Peyer's patch (tissue), 4 donors: ENCODE measurements at regions not wholly inside any gene's neighbourhood (a gene's known extent, or its start where the extent isn't known, plus 50 kb on each side); places are given as distances from the start of the nearest gene placed in this dataset.

Experiments
- DNase-seq, 3 donors: peaks; one replicate each; pipeline ENCODE4 v3.0.0-alpha.2; 2017 to 2019
- H3K27ac ChIP-seq, 4 donors: fragments of 200-600 bp; sonication (generic); one replicate each; pipeline ENCODE4 v1.5.1; 2016 to 2019
- H3K27me3 ChIP-seq, 2 donors: fragments of 200-600 bp; sonication (generic); one replicate each; pipeline ENCODE4 v1.5.1; 2019
- H3K36me3 ChIP-seq, 3 donors: fragments of 200-600 bp; sonication (generic); one replicate each; pipeline ENCODE4 v1.5.1; 2016 to 2019
- H3K4me1 ChIP-seq, 4 donors: fragments of 200-600 bp; sonication (generic); one replicate each; pipeline ENCODE4 v1.5.1; 2016 to 2019
- H3K4me3 ChIP-seq, 4 donors: fragments of 200-600 bp; sonication (generic); 1 replicate in 3 of 4; 2 replicates in 1 of 4; pipeline ENCODE4 v1.5.1; 2016 to 2019; ENCODE audit warnings: mild to moderate bottlenecking in 1 of 4
- H3K9me3 ChIP-seq, 4 donors: fragments of 200-600 bp; sonication (generic); one replicate each; pipeline ENCODE4 v1.5.1; 2016 to 2019; ENCODE audit warnings: mild to moderate bottlenecking in 1 of 4
- POLR2A ChIP-seq, 2 donors: fragments of 450-650 bp; IDR thresholded peaks; one replicate each; pipeline ENCODE4 v1.5.1; 2017; ENCODE audit warnings: antibody characterized with exemption in 2 of 2, mild to moderate bottlenecking in 2 of 2, moderate library complexity in 2 of 2
- TF ChIP-seq, protein P1 (sequence below), 6 experiments: fragments of 450-650 bp in 4 of 6; fragments of 200-600 bp in 2 of 6; sonication (generic) in 1 of 6; IDR thresholded peaks; one replicate each; pipeline ENCODE4 v1.5.1; 2017 to 2019; ENCODE audit warnings: antibody characterized with exemption in 6 of 6, mild to moderate bottlenecking in 3 of 6, moderate library complexity in 1 of 6

DNA sequence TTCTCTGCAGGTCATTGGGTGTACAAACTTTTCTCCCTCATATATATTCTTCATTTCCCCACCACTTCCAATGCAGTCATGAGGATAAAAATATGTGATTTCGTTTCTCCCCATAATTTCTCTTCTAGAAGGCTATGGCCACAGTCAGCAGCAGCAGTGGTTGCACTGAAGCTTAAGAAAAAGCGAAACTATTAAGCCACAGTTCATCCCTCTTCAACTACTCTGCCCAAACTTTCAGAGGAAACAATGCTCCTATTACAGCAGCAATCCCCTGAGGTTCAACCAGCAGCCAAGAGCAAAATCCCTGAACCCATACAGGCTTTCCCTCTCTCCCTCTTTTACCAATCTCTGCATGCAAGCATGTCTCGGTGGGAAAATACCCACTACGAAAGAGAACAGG, 298.6 kb downstream of the DHX15 start:
- H3K9me3 ChIP-seq, result no peaks in the 10 kb centered on the region
- H3K4me1 ChIP-seq, result no peaks in the 10 kb centered on the region
- DNase-seq, result no peak
- H3K27ac ChIP-seq, result no peak overlapping the region
- TF ChIP-seq, protein P1, sequence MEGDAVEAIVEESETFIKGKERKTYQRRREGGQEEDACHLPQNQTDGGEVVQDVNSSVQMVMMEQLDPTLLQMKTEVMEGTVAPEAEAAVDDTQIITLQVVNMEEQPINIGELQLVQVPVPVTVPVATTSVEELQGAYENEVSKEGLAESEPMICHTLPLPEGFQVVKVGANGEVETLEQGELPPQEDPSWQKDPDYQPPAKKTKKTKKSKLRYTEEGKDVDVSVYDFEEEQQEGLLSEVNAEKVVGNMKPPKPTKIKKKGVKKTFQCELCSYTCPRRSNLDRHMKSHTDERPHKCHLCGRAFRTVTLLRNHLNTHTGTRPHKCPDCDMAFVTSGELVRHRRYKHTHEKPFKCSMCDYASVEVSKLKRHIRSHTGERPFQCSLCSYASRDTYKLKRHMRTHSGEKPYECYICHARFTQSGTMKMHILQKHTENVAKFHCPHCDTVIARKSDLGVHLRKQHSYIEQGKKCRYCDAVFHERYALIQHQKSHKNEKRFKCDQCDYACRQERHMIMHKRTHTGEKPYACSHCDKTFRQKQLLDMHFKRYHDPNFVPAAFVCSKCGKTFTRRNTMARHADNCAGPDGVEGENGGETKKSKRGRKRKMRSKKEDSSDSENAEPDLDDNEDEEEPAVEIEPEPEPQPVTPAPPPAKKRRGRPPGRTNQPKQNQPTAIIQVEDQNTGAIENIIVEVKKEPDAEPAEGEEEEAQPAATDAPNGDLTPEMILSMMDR (IDR thresholded peaks at IDR 0.05), result no peak
- no peak for TF ChIP-seq POLR2A (IDR thresholded peaks at IDR 0.05)
- H3K4me3 ChIP-seq, result no peak overlapping the region
- H3K36me3 ChIP-seq, result no peaks in the 10 kb centered on the region
- H3K27me3 ChIP-seq, result no peaks in the 10 kb centered on the region

- Histone ChIP-seq H3K9me3 (no peaks in the 10 kb centered on the region), H3K4me1 (no peaks in the 10 kb centered on the region), H3K27ac (no peak overlapping the region), H3K36me3 (no peaks in the 10 kb centered on the region), H3K27me3 (no peaks in the 10 kb centered on the region), H3K4me3 (no peak overlapping the region)
- TF ChIP-seq POLR2A (IDR thresholded peaks at IDR 0.05), result no peak
- TF ChIP-seq, protein P1 (IDR thresholded peaks at IDR 0.05), result no peak
- DNase-seq, result no peak
These were observed 301.9 kb downstream of the DHX15 start for GRCh38 chr4:24282446-24282845.

GRCh38 chr4:24279911-24280375, 304.4 kb downstream of the DHX15 start:
- TF ChIP-seq POLR2A (IDR thresholded peaks at IDR 0.05), result no peak
- TF ChIP-seq, protein P1 (IDR thresholded peaks at IDR 0.05), result no peak
- no peak overlapping the region for H3K4me3 ChIP-seq

DNA sequence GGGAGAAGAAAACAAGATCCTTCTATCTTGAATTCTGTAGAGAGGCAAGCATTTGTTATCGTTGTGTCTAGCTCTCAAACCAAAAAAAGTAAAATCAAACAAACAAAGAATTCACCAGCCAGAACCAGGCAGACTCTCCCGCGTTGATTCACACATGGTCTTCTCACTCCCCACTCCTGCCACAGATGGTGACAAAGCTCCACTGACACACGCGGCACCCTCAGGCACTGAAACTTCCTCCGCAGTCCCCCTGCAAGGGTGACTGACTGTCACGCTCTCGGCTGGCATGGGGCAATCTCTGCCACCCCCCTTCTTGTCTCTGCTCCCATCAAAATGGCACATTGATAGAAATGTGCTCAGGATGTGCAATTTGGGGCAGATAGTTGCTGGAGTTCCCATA, 304.9 kb downstream of the DHX15 start:
- Histone ChIP-seq H3K36me3 (no peaks in the 10 kb centered on the region), H3K27me3 (no peaks in the 10 kb centered on the region), H3K9me3 (no peaks in the 10 kb centered on the region), H3K27ac (no peak overlapping the region), H3K4me3 (no peak overlapping the region), H3K4me1 (no peaks in the 10 kb centered on the region)
- TF ChIP-seq, protein P1 (IDR thresholded peaks at IDR 0.05), result no peak
- no peak for TF ChIP-seq POLR2A (IDR thresholded peaks at IDR 0.05)
- DNase-seq, result no peak

More at GRCh38 chr4:24279911-24280375, 304.4 kb downstream of the DHX15 start:
- DNase-seq, result no peak
- Histone ChIP-seq H3K9me3 (no peaks in the 10 kb centered on the region), H3K4me1 (no peaks in the 10 kb centered on the region), H3K27ac (no peak overlapping the region), H3K27me3 (no peaks in the 10 kb centered on the region), H3K36me3 (no peaks in the 10 kb centered on the region)

DNA sequence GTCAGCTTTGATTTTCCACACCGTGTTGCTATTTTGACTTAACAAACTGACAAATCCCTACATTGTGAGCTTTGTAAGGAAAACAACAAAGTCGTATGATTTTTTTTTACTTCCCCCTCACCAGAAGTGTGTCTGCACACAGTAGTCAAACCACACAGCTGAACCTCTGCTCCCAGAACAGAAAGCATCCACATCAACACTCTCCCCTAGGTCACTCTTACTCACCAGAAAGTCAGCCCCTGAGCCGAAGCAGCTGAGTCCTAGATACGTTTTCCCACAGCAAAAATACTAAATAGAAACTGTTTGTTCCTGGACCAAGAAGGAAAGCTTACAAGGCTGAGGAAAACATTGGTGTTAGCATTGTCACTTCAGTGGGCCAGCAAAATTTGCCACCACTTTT, 305.7 kb downstream of the DHX15 start:
- DNase-seq, result no peak
- no peaks in the 10 kb centered on the region for H3K4me1 ChIP-seq
- no peak overlapping the region for H3K27ac ChIP-seq
- no peaks in the 10 kb centered on the region for H3K27me3 ChIP-seq
- no peak for TF ChIP-seq POLR2A (IDR thresholded peaks at IDR 0.05)
- TF ChIP-seq, protein P1 (IDR thresholded peaks at IDR 0.05), result no peak
- no peaks in the 10 kb centered on the region for H3K9me3 ChIP-seq
- no peaks in the 10 kb centered on the region for H3K36me3 ChIP-seq
- H3K4me3 ChIP-seq, result no peak overlapping the region

DNA sequence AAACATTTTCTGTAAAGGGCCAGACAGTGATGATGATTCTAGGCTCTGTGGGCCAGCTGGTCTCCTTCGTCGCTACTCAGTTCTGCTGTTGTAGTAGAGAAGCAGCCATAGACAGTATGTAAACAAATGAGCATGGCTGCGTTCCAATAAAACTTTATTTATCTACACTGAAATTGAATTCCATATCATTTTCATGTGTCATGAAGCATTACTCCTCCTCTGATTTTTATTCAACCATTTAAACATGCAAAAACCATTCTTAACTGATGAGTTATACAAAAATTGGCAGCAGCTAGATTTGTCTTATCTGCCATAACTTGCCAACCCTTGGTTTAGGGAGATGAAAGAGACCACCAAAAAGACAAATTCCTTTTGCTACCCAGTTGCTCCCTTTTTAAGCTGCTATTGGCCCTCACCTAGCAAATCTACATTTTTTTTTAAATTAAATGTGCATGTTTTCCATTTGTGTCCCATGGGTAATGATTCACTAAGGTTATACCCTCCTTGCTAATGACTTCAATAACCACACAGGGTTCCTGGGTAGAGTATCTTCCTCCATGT, 309.9 kb downstream of the DHX15 start:
- Histone ChIP-seq H3K4me3 (no peak overlapping the region), H3K36me3 (no peaks in the 10 kb centered on the region), H3K27ac (no peak overlapping the region), H3K9me3 (no peaks in the 10 kb centered on the region), H3K4me1 (no peaks in the 10 kb centered on the region), H3K27me3 (no peaks in the 10 kb centered on the region)
- DNase-seq, result no peak
- no peak for TF ChIP-seq POLR2A (IDR thresholded peaks at IDR 0.05)
- TF ChIP-seq, protein P1 (IDR thresholded peaks at IDR 0.05), result no peak
